ENCODE measurements at regions not wholly inside any gene's neighbourhood (a gene's known extent, or its start where the extent isn't known, plus 50 kb on each side); places are given as distances from the start of the nearest gene placed in this dataset.
"Not testable (repeated sequence)": the region's sequence is repeated elsewhere in the genome, so short reads cannot be mapped to it uniquely, and the experiment has no call there.

- FAIRE-seq (no peak), DNase-seq (ENCODE audit: low read depth) (no peak)
- no peaks in the 10 kb centered on the region for H3K36me3 ChIP-seq (ENCODE audit: control insufficient read depth, insufficient read depth, low read length)
- H3K27me3 ChIP-seq (ENCODE audit: control insufficient read depth, insufficient read depth, low read length): no peaks in the 10 kb centered on the region
- no peak overlapping the region for H3K4me3 ChIP-seq (ENCODE audit: low read depth, low read length)
- TF ChIP-seq, protein P1, sequence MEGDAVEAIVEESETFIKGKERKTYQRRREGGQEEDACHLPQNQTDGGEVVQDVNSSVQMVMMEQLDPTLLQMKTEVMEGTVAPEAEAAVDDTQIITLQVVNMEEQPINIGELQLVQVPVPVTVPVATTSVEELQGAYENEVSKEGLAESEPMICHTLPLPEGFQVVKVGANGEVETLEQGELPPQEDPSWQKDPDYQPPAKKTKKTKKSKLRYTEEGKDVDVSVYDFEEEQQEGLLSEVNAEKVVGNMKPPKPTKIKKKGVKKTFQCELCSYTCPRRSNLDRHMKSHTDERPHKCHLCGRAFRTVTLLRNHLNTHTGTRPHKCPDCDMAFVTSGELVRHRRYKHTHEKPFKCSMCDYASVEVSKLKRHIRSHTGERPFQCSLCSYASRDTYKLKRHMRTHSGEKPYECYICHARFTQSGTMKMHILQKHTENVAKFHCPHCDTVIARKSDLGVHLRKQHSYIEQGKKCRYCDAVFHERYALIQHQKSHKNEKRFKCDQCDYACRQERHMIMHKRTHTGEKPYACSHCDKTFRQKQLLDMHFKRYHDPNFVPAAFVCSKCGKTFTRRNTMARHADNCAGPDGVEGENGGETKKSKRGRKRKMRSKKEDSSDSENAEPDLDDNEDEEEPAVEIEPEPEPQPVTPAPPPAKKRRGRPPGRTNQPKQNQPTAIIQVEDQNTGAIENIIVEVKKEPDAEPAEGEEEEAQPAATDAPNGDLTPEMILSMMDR (IDR thresholded peaks at IDR 0.05; ENCODE audit: insufficient read depth, low read length, severe bottlenecking): no peak
Observed at GRCh38 chr18:1017227-1018058, 112.8 kb downstream of the ADCYAP1 start.

GRCh38 chr18:1018181-1018681 lies 113.6 kb downstream of the ADCYAP1 start:
- TF ChIP-seq, protein P1 (IDR thresholded peaks at IDR 0.05; ENCODE audit: insufficient read depth, low read length, severe bottlenecking): no peak
- DNase-seq (ENCODE audit: low read depth) (no peak), FAIRE-seq (no peak)
- no peaks in the 10 kb centered on the region for H3K27me3 ChIP-seq (ENCODE audit: control insufficient read depth, insufficient read depth, low read length)
- no peak overlapping the region for H3K4me3 ChIP-seq (ENCODE audit: low read depth, low read length)
- H3K36me3 ChIP-seq (ENCODE audit: control insufficient read depth, insufficient read depth, low read length): no peaks in the 10 kb centered on the region

GRCh38 chr18:1019191-1019590 lies 114.5 kb downstream of the ADCYAP1 start:
- H3K4me3 ChIP-seq (ENCODE audit: low read depth, low read length): no peak overlapping the region
- no peak for DNase-seq (ENCODE audit: low read depth)
- no peaks in the 10 kb centered on the region for H3K27me3 ChIP-seq (ENCODE audit: control insufficient read depth, insufficient read depth, low read length)
- H3K36me3 ChIP-seq (ENCODE audit: control insufficient read depth, insufficient read depth, low read length): no peaks in the 10 kb centered on the region
- FAIRE-seq: no peak
- TF ChIP-seq, protein P1 (IDR thresholded peaks at IDR 0.05; ENCODE audit: insufficient read depth, low read length, severe bottlenecking): no peak

- DNase-seq (ENCODE audit: low read depth) (no peak), FAIRE-seq (no peak)
- TF ChIP-seq, protein P1 (IDR thresholded peaks at IDR 0.05; ENCODE audit: insufficient read depth, low read length, severe bottlenecking): no peak
- Histone ChIP-seq H3K27me3 (ENCODE audit: control insufficient read depth, insufficient read depth, low read length) (no peaks in the 10 kb centered on the region), H3K36me3 (ENCODE audit: control insufficient read depth, insufficient read depth, low read length) (no peaks in the 10 kb centered on the region), H3K4me3 (ENCODE audit: low read depth, low read length) (no peak overlapping the region)
Observed at GRCh38 chr18:1020731-1021344, 116.2 kb downstream of the ADCYAP1 start.

DNA sequence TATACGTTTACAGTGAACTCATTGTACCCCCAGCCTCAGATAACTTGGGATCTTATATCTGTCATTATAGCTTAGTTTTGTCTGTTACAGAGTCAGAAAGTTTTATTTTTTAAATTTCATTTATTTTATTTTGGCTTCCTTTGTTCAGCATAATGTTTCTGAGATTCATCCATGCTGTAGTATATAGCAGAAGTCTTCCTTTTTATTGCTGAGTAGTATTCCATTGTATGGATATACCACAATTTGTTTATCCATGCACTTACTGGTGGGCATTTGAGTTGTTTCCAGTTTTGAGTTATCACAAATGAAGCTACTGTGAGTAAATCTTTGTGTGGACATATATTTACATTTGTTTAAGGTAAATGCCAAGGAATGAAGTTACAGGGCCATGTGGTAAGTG lies 122.3 kb downstream of the ADCYAP1 start:
- no peak for FAIRE-seq
- no peaks in the 10 kb centered on the region for H3K27me3 ChIP-seq (ENCODE audit: control insufficient read depth, insufficient read depth, low read length)
- TF ChIP-seq, protein P1 (IDR thresholded peaks at IDR 0.05; ENCODE audit: insufficient read depth, low read length, severe bottlenecking): no peak

GRCh38 chr18:1033092-1033491 lies 128.4 kb downstream of the ADCYAP1 start:
- H3K4me3 ChIP-seq (ENCODE audit: low read depth, low read length); DNase-seq (ENCODE audit: low read depth); FAIRE-seq; H3K36me3 ChIP-seq (ENCODE audit: control insufficient read depth, insufficient read depth, low read length); H3K27me3 ChIP-seq (ENCODE audit: control insufficient read depth, insufficient read depth, low read length): not testable (repeated sequence)

More for the DNA sequence above, 122.3 kb downstream of the ADCYAP1 start:
- DNase-seq (ENCODE audit: low read depth): no peak
- Histone ChIP-seq H3K4me3 (ENCODE audit: low read depth, low read length) (no peak overlapping the region), H3K36me3 (ENCODE audit: control insufficient read depth, insufficient read depth, low read length) (no peaks in the 10 kb centered on the region)

Data from bronchial epithelial cell (primary cell).